ENCODE measurements at regions not wholly inside any gene's neighbourhood (a gene's known extent, or its start where the extent isn't known, plus 50 kb on each side); places are given as distances from the start of the nearest gene placed in this dataset.

GRCh38 chr11:28472904-28473303 lies 364.7 kb downstream of the METTL15 start:
- intact Hi-C loops (cut with micrococcal nuclease; ENCODE audit: unreplicated experiment): no loop called here
- no TSS peak for BruUV-seq (replicated peaks)
- no peak for TF ChIP-seq CTCF (IDR thresholded peaks at IDR 0.05; ENCODE audit: unreplicated experiment)
- DNase-seq: no peak
- Mint-ChIP-seq H3K27me3 (ENCODE audit: unreplicated experiment) (no peaks in the 10 kb centered on the region), H3K27ac (ENCODE audit: unreplicated experiment) (no peak overlapping the region), H3K4me3 (ENCODE audit: low read depth, unreplicated experiment) (no peak overlapping the region), H3K9me3 (ENCODE audit: low read depth, unreplicated experiment) (no peaks in the 10 kb centered on the region), H3K4me1 (ENCODE audit: low read depth, unreplicated experiment) (no peaks in the 10 kb centered on the region), H3K36me3 (ENCODE audit: insufficient read depth, unreplicated experiment) (no peaks in the 10 kb centered on the region)
- CTCF ChIA-PET: no interaction called here

- intact Hi-C loops (cut with micrococcal nuclease; ENCODE audit: unreplicated experiment): no loop called here
- Mint-ChIP-seq H3K9me3 (ENCODE audit: low read depth, unreplicated experiment) (no peaks in the 10 kb centered on the region), H3K27me3 (ENCODE audit: unreplicated experiment) (no peaks in the 10 kb centered on the region), H3K36me3 (ENCODE audit: insufficient read depth, unreplicated experiment) (no peaks in the 10 kb centered on the region), H3K4me3 (ENCODE audit: low read depth, unreplicated experiment) (no peak overlapping the region), H3K4me1 (ENCODE audit: low read depth, unreplicated experiment) (no peaks in the 10 kb centered on the region), H3K27ac (ENCODE audit: unreplicated experiment) (no peak overlapping the region)
- BruUV-seq (replicated peaks): no TSS peak
- TF ChIP-seq CTCF (IDR thresholded peaks at IDR 0.05; ENCODE audit: unreplicated experiment): no peak
- no peak for DNase-seq
- CTCF ChIA-PET: interaction anchor here (0.7 to 0.8 kb wide), 2 partner anchors 20 to 626 kb away, joined by 3 read pairs; no protein-coding TSS in a partner anchor
Measured at GRCh38 chr11:28471537-28471936, 363.3 kb downstream of the METTL15 start.

GRCh38 chr11:28470180-28470579 lies 362.0 kb downstream of the METTL15 start:
- peaks cover 3% of the 10 kb centered on the region for H3K9me3 Mint-ChIP-seq (ENCODE audit: low read depth, unreplicated experiment)
- no peaks in the 10 kb centered on the region for H3K4me1 Mint-ChIP-seq (ENCODE audit: low read depth, unreplicated experiment)

GRCh38 chr11:28466506-28466905 lies 358.3 kb downstream of the METTL15 start:
- H3K9me3 Mint-ChIP-seq (ENCODE audit: low read depth, unreplicated experiment): peaks cover 5% of the 10 kb centered on the region
- no peaks in the 10 kb centered on the region for H3K36me3 Mint-ChIP-seq (ENCODE audit: insufficient read depth, unreplicated experiment)
- H3K27ac Mint-ChIP-seq (ENCODE audit: unreplicated experiment): no peak overlapping the region
- no peak for DNase-seq
- no peaks in the 10 kb centered on the region for H3K27me3 Mint-ChIP-seq (ENCODE audit: unreplicated experiment)
- CTCF ChIA-PET: no interaction called here
- BruUV-seq (replicated peaks): no TSS peak
- TF ChIP-seq CTCF (IDR thresholded peaks at IDR 0.05; ENCODE audit: unreplicated experiment): no peak
- H3K4me1 Mint-ChIP-seq (ENCODE audit: low read depth, unreplicated experiment): no peaks in the 10 kb centered on the region
- no peak overlapping the region for H3K4me3 Mint-ChIP-seq (ENCODE audit: low read depth, unreplicated experiment)
- intact Hi-C loops (cut with micrococcal nuclease; ENCODE audit: unreplicated experiment): no loop called here

More at GRCh38 chr11:28470180-28470579, 362.0 kb downstream of the METTL15 start:
- no TSS peak for BruUV-seq (replicated peaks)
- TF ChIP-seq CTCF (IDR thresholded peaks at IDR 0.05; ENCODE audit: unreplicated experiment): no peak
- no peaks in the 10 kb centered on the region for H3K36me3 Mint-ChIP-seq (ENCODE audit: insufficient read depth, unreplicated experiment)
- DNase-seq: no peak
- intact Hi-C loops (cut with micrococcal nuclease; ENCODE audit: unreplicated experiment): no loop called here
- CTCF ChIA-PET: no interaction called here
- no peaks in the 10 kb centered on the region for H3K27me3 Mint-ChIP-seq (ENCODE audit: unreplicated experiment)
- no peak overlapping the region for H3K27ac Mint-ChIP-seq (ENCODE audit: unreplicated experiment)
- no peak overlapping the region for H3K4me3 Mint-ChIP-seq (ENCODE audit: low read depth, unreplicated experiment)

Data from Calu3 (cell line).